Gastrocnemius medialis (tissue), 4 donors: ENCODE measurements at regions not wholly inside any gene's neighbourhood (a gene's known extent, or its start where the extent isn't known, plus 50 kb on each side); places are given as distances from the start of the nearest gene placed in this dataset.

ENCODE experiments used
- ATAC-seq, 2 donors: fragments of 150-250 bp; one replicate each; pipeline ENCODE4 v1.9.1; 2016
- DNase-seq, 2 donors: peaks; one replicate each; pipeline ENCODE4 v3.0.0-alpha.2; 2019
- H3K27ac ChIP-seq, 4 donors: fragments of 200-600 bp; sonication (generic); 1 replicate in 1 of 4; 2 replicates in 3 of 4; pipeline ENCODE4 v1.5.1; 2016 to 2018; ENCODE audit warnings: mild to moderate bottlenecking in 2 of 4, moderate library complexity in 1 of 4
- H3K27me3 ChIP-seq, 3 donors: fragments of 200-600 bp; sonication (generic) in 2 of 3; 1 replicate in 1 of 3; 2 replicates in 2 of 3; pipeline versions ENCODE4 v1.5.1 to v1.6.0; 2016 to 2019; ENCODE audit warnings: mild to moderate bottlenecking in 1 of 3, moderate library complexity in 1 of 3
- H3K36me3 ChIP-seq, 2 donors: fragments of 200-600 bp; sonication (generic) in 1 of 2; one replicate each; pipeline ENCODE4 v1.5.1; 2017 to 2018
- H3K4me1 ChIP-seq, 2 donors: fragments of 200-600 bp; sonication (generic) in 1 of 2; one replicate each; pipeline ENCODE4 v1.5.1; 2016 to 2017; ENCODE audit warnings: mild to moderate bottlenecking in 2 of 2
- H3K4me3 ChIP-seq, 4 donors: fragments of 200-600 bp; sonication (generic) in 3 of 4; 1 replicate in 1 of 4; 2 replicates in 3 of 4; pipeline ENCODE4 v1.5.1; 2016 to 2019; ENCODE audit warnings: mild to moderate bottlenecking in 2 of 4
- H3K9me3 ChIP-seq, 3 donors: fragments of 200-600 bp; sonication (generic) in 2 of 3; 1 replicate in 1 of 3; 2 replicates in 2 of 3; pipeline ENCODE4 v1.5.1; 2016 to 2019
- POLR2A ChIP-seq, 2 donors: fragments of 450-650 bp; IDR thresholded peaks; one replicate each; pipeline ENCODE4 v1.6.1; 2017; ENCODE audit warnings: antibody characterized with exemption in 2 of 2, mild to moderate bottlenecking in 2 of 2, moderate library complexity in 2 of 2
- in situ Hi-C, 4 donors: fragments of 200-750 bp; cut with MboI; loops; one replicate each; pipeline versions ENCODE4 v1.15.0 to v1.8.0; 2017; ENCODE audit warnings: low sequenced_read_pairs in 4 of 4
- intact Hi-C: fragments of 100-400 bp; cut with DNase I; formaldehyde crosslinking; loops from one replicate; pipeline ENCODE4 v1.15.1; 2023; ENCODE audit warnings: low total_unique reads
- TF ChIP-seq, protein P1 (sequence below), 5 experiments: fragments of 450-650 bp in 3 of 5; fragments of 200-600 bp in 2 of 5; sonication (generic) in 2 of 5; IDR thresholded peaks in 4 of 5; conservative IDR thresholded peaks in 1 of 5; 1 replicate in 4 of 5; 2 replicates in 1 of 5; pipeline ENCODE4 v1.5.1; 2016 to 2019; ENCODE audit warnings: antibody characterized with exemption in 5 of 5, mild to moderate bottlenecking in 3 of 5, moderate library complexity in 3 of 5

DNA sequence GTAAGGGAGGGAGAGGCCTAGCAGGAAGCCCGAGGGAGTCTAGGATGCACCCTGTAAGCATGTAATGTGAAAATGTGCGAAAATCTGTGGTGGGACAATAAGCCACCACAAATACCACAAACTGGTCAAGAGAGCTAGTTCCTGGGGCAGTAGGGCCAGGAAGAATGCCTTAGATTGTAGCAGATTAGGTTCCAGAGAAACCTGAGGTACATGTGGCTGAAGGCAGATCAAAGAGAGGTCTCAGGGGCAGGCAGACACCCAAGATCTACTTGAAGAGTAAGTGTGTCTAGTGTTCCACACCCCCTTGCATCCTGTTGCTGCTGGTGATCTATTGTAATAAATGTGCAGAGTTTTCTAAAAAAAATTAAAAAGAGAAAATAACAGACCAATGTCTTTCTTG is 1677.3 kb upstream of the CDH6 start:
- H3K27ac ChIP-seq = no peak overlapping the region
- no peaks in the 10 kb centered on the region for H3K4me1 ChIP-seq
- H3K27me3 ChIP-seq = no peaks in the 10 kb centered on the region
- in situ Hi-C loops (no loop called here), intact Hi-C loops (no loop called here)
- TF ChIP-seq, protein P1, sequence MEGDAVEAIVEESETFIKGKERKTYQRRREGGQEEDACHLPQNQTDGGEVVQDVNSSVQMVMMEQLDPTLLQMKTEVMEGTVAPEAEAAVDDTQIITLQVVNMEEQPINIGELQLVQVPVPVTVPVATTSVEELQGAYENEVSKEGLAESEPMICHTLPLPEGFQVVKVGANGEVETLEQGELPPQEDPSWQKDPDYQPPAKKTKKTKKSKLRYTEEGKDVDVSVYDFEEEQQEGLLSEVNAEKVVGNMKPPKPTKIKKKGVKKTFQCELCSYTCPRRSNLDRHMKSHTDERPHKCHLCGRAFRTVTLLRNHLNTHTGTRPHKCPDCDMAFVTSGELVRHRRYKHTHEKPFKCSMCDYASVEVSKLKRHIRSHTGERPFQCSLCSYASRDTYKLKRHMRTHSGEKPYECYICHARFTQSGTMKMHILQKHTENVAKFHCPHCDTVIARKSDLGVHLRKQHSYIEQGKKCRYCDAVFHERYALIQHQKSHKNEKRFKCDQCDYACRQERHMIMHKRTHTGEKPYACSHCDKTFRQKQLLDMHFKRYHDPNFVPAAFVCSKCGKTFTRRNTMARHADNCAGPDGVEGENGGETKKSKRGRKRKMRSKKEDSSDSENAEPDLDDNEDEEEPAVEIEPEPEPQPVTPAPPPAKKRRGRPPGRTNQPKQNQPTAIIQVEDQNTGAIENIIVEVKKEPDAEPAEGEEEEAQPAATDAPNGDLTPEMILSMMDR (IDR thresholded peaks at IDR 0.05 in 4 of 5, conservative IDR thresholded peaks at IDR 0.05 in 1 of 5) = no peak
- no peak for TF ChIP-seq POLR2A (IDR thresholded peaks at IDR 0.05)
- no peak overlapping the region for H3K4me3 ChIP-seq
- no peaks in the 10 kb centered on the region for H3K36me3 ChIP-seq
- H3K9me3 ChIP-seq = no peaks in the 10 kb centered on the region
- DNase-seq (no peak), ATAC-seq (no peak)

DNA sequence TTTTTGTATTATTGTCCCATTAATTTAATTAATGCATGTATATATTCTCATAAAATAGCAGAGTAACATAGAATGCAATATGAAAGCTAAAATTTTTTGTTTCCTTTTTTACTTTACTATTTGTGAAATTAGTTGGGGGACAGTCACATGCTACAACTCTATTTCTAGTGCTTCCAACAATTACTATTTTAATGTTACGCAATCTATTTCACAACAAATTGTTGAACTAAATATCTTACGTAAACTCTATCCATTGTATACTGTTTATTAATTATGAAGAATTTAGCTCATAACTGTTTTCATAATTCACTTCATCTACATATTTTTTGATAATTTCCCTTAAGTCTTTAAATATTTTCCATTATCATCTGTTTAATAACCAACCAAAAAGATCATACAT is 1685.4 kb upstream of the CDH6 start:
- ATAC-seq (no peak), DNase-seq (no peak)
- H3K4me3 ChIP-seq = no peak overlapping the region
- intact Hi-C loops = no loop called here
- no peaks in the 10 kb centered on the region for H3K36me3 ChIP-seq
- no peaks in the 10 kb centered on the region for H3K27me3 ChIP-seq
- in situ Hi-C loops = no loop called here
- no peaks in the 10 kb centered on the region for H3K4me1 ChIP-seq
- no peak overlapping the region for H3K27ac ChIP-seq
- H3K9me3 ChIP-seq = no peaks in the 10 kb centered on the region
- TF ChIP-seq, protein P1 (IDR thresholded peaks at IDR 0.05 in 4 of 5, conservative IDR thresholded peaks at IDR 0.05 in 1 of 5) = no peak
- no peak for TF ChIP-seq POLR2A (IDR thresholded peaks at IDR 0.05)

DNA sequence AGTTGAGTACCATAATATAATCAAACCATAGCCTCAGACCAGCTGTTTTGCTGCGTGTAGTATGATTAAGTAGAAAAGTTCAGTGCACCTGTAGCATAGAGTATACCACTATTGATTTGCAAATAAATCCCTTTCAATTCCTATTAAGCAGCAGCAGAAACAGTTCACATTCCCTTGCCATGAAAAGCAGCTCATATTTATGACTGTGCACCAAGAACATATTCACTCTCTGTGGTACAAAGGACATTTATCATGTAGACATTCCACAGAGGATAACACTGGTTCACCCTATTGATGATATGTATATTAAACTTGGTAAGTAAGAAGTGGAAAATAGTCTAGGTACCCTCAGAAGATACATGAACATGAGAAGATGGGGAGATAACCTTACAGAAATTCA is 1689.1 kb upstream of the CDH6 start:
- Histone ChIP-seq H3K27ac (no peak overlapping the region), H3K27me3 (no peaks in the 10 kb centered on the region), H3K4me1 (no peaks in the 10 kb centered on the region), H3K36me3 (no peaks in the 10 kb centered on the region), H3K4me3 (no peak overlapping the region), H3K9me3 (no peaks in the 10 kb centered on the region)
- intact Hi-C loops = no loop called here
- ATAC-seq (no peak), DNase-seq (no peak)
- no peak for TF ChIP-seq POLR2A (IDR thresholded peaks at IDR 0.05)
- TF ChIP-seq, protein P1 (IDR thresholded peaks at IDR 0.05 in 4 of 5, conservative IDR thresholded peaks at IDR 0.05 in 1 of 5) = no peak
- in situ Hi-C loops = no loop called here

DNA sequence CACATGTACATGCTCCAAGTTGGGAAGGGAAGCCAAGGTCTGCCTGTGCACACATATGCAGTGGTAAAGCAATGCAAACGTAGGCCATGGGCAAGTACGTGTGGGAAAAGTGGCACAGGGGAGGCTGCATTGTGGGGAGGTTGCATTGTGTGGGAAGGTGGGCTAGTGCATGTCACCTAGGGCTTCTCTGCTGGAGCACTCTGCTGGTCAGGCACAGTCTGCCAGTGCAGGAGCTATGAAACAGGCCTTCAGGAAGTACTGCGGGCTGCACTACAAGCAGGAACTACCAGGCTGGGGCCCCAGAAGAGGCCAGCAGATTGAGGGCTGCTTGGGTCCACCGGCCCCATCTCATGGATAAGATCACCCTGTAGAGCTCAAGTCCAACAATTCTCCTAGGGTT is 1694.6 kb upstream of the CDH6 start:
- H3K27me3 ChIP-seq = no peaks in the 10 kb centered on the region
- DNase-seq (no peak), ATAC-seq (no peak)
- no peaks in the 10 kb centered on the region for H3K9me3 ChIP-seq
- no peak overlapping the region for H3K27ac ChIP-seq
- TF ChIP-seq, protein P1 (IDR thresholded peaks at IDR 0.05 in 4 of 5, conservative IDR thresholded peaks at IDR 0.05 in 1 of 5) = no peak
- no peak for TF ChIP-seq POLR2A (IDR thresholded peaks at IDR 0.05)
- H3K4me3 ChIP-seq = no peak overlapping the region
- in situ Hi-C loops (no loop called here), intact Hi-C loops (no loop called here)
- no peaks in the 10 kb centered on the region for H3K4me1 ChIP-seq
- no peaks in the 10 kb centered on the region for H3K36me3 ChIP-seq

DNA sequence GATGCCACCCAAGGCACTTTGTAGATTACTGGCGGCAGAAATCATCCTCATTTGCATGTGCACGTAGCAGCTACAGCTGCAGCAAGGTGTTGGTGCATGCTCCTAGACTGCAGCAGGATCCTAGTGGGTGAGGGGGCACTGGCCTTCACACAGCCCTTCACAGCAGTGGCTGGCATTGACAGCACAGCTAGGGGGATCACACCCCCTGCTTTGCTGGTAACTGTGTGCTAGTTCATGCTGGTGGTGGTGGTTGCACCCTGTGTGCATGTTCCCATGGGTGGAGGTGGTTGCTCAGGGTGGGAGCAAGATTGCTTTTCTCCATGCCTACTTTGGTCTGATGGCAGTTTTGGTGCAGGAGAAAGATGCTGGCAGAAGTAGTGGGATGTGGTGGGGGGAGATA is 1695.1 kb upstream of the CDH6 start:
- Histone ChIP-seq H3K9me3 (no peaks in the 10 kb centered on the region), H3K36me3 (no peaks in the 10 kb centered on the region), H3K27ac (no peak overlapping the region), H3K4me1 (no peaks in the 10 kb centered on the region), H3K27me3 (no peaks in the 10 kb centered on the region), H3K4me3 (no peak overlapping the region)
- DNase-seq (no peak), ATAC-seq (no peak)
- in situ Hi-C loops = no loop called here
- intact Hi-C loops = no loop called here
- TF ChIP-seq, protein P1 (IDR thresholded peaks at IDR 0.05 in 4 of 5, conservative IDR thresholded peaks at IDR 0.05 in 1 of 5) = no peak
- no peak for TF ChIP-seq POLR2A (IDR thresholded peaks at IDR 0.05)
